ENCODE measurements at regions not wholly inside any gene's neighbourhood (a gene's known extent, or its start where the extent isn't known, plus 50 kb on each side); places are given as distances from the start of the nearest gene placed in this dataset.
"Not testable (repeated sequence)": the region's sequence is repeated elsewhere in the genome, so short reads cannot be mapped to it uniquely, and the experiment has no call there.

DNA sequence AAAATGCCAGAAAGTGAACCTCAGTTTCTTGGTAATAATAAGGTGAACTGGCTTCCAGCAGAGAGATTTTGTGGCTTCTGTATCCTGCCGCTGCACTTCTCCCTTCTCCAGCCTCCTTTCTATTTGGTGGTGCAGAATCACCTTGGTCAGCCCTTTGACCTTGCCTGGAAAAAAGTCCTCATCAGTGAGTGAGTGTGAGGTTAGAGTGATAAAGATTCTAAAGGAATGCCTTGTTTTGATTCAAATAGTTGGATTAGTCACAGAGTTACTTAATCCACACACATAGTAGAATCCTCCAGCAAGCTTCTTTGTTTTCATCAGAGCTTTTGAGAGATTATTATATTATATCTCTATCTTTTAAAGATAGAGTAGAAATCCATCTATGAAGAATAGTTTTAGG lies 140.9 kb downstream of the KCNRG start:
- DNase-seq (ENCODE audit: low read depth in 2 of 2): no peak

DNA sequence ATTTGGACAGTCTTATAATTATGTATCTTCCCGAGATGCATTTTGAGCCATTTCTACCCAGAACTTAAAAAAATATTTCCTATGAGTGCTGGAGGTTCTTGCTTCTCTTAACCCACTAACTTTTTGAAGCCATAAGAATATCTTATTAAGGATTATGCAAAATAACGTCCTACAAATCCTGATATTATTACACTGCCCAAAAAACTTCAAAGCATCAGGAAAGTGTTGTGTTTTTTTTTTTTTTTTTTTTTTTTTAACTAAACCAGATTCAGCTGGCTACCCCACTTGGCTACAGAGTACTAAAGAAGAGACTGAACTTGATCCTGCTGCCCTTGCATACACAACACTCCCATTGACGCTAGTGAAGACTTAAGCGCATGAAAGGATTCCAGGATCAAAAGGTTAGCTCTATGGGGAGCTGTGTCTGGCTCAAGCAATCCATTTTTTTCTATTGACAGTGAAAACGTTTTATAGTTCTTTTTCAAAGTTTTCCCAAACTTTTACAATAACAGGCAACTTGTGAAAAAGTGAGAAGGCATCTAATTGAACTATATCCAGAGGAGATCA lies 141.4 kb downstream of the KCNRG start:
- no peak for DNase-seq (ENCODE audit: low read depth in 2 of 2)

DNA sequence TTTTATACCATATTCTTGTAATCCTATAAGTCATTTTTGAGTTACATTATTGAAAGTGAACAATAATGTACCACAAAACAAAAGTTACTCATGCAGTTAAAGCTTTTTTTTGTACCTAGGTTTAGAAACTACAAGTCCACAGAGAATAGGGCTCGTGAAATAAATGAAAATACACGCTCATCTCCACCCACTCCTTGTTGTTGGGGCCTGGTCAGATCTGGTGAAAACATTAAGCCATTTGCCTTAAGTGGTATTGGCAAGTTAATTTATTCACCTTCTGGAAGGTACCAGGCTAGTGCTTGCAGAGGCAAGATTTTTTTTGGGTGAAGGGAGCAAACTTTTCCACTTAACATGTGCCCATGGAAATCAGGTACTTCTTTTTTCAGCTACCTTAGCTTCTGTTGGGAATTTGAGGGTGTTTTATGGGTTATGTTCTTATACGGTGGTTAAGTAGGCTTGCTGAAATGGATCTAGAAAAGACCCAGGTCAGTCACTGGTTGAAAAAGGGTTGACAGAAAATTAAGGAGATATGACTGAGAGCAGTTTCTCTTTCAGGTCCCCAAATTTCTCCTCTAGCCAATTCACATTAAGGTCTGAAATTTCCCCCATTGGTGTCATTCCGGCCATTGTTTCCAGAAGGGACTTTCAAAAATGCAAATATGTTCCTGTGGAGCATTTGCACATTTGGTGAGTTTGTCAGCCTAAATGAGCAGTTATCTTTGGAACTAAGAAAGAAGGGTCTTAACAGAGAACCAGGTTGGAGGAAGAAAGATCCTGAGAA lies 143.3 kb downstream of the KCNRG start:
- DNase-seq (ENCODE audit: low read depth in 2 of 2): no peak

- no peak for DNase-seq (ENCODE audit: low read depth in 2 of 2)
These were observed 144.4 kb downstream of the KCNRG start for GRCh38 chr13:50159607-50160006.

DNA sequence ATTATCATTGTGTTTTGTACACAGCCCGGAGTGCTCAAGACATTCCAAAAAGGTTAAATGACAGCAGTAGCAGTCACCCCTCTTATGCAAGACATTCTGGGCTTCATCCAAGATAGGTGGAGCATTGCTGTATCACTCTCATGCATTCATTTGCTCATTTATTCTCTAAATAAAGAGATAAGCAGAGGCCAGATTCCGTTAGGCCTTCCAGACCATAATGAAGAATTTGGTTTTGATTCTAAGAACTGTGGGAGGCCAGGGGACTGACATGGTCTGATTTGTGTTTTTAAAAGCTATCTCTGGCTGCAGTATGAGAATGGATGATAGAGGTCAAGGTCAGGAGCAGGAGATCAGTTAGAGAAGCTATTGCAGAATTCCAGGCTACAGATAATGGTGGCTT lies 145.8 kb downstream of the KCNRG start:
- no peak for DNase-seq (ENCODE audit: low read depth in 2 of 2)

DNA sequence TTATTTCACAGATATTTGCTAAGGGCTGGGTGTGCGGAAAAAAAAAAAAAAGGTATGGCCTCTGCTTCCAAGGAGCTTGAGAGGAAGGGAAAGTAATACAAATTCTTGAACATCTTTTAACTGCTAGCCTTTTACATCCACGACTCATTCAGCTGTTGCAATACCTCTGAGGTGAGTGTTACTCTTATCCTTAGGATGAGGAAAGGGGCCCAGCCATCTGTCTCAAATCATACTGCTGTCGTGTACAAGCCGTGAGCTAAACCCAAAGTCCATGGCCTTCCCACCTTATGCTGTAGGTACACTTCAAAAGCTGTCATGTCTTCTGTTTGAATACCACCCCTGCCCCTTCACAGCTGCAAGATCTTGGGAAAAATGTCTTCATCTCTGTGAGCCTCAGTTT lies 146.8 kb downstream of the KCNRG start:
- no peak for DNase-seq (ENCODE audit: low read depth in 2 of 2)

DNA sequence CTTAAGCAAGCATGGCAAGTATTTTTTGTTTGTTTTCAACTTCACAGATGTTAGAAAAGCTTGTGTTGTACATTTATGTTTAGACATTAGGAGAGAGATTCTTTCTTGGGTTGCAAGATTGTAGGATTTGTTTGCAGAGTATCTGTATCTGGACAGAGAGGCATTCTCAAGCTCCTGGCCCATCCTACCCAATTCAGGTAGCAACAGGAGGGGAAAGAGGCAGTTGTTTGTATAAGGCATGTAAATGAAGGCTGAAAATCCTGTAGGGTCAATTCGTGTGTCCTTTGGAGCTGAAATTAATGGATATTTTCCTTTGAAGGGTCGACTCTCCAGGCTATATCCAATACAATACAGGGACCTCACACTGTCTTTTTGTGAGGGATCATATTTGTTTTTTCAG lies 147.3 kb downstream of the KCNRG start:
- DNase-seq (ENCODE audit: low read depth in 2 of 2): no peak

DNA sequence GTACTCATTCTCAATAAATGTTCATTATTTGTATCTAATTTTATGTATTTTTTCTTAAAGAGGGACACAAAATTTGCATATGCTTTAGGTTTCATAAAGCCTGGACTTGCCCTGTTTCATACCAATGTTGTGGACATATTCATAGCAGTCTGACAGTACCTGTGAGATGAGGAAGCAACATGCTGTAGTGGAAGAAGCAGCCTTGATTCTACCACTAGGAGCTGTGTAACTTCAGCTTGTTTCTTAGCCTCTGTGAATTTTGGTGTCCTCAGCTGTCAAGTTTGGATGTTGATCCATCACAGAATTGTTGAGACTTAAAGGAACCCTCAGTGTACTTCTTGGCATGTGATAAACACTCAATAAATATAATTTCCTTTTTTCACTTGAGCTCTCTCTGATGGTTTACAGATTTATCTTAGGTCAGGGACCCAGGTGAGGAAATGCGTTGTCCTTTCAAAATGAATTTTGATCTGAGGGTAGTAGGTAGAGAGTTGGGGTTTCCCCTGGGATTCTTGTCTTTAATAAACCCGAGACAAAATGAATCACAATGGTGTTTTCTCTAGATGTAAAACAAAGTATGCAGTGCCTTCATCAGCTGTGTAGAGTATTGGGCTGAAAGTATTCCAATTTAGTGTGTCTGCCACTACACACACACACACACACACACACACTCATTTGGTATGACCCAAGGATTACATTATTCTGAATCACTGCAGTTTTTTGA lies 152.1 kb downstream of the KCNRG start:
- DNase-seq (ENCODE audit: low read depth in 2 of 2): no peak

- DNase-seq (ENCODE audit: low read depth in 2 of 2): no peak
These were observed 152.7 kb downstream of the KCNRG start for GRCh38 chr13:50167967-50168366.

DNA sequence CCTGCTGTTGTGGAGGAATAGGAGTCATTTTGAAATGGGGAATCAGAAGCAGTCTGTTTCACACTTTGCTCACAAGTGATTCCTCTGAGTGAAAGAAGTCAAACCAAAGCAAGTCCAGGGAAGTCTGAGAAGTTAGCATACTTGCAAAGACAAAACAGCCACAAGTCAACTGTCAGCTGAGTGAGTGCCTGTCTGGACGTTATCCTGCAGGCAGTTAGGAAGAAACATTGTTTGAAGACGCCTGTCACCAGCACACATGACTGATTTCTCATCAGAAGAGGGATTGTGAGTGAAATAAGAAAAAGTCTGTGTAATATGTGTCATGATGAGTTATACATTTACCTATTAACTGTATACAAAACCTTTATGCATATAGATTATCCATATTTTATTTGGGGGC lies 153.5 kb downstream of the KCNRG start:
- no peak for DNase-seq (ENCODE audit: low read depth in 2 of 2)

DNA sequence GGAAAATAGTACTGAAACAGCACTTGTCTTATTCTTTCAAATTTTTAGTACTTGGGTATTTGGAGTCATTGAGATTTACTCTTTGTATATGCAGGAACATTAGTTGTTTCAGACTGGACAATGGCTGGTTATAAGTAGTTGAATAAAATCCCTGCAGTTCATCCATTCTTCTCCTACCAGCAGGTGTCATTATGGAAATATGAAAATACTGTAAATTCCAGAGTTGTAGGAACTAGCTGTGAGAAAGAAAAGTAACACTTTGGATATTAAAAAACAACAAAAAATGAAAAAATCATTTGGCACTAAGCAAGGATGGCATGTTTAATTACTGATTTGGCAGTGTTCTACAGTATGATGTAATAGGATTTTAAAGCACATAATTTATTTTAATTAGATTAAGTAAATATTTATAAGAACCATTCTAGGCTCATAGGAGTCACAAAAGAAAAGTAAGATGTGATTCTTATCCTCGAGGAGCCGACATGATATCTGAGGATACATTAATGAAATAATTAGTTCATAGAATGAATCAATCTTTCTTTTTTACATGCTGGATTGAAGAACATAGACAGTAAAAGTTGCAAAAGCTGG lies 155.3 kb downstream of the KCNRG start:
- no peak for DNase-seq (ENCODE audit: low read depth in 2 of 2)

GRCh38 chr13:50171590-50172282 lies 156.5 kb downstream of the KCNRG start:
- DNase-seq (ENCODE audit: low read depth in 2 of 2): no peak

- not testable (repeated sequence) for DNase-seq (ENCODE audit: low read depth in 2 of 2)
These were observed 157.8 kb downstream of the KCNRG start for GRCh38 chr13:50173045-50173444.

GRCh38 chr13:50174630-50175029 lies 159.4 kb downstream of the KCNRG start:
- DNase-seq (ENCODE audit: low read depth in 2 of 2): no peak

DNA sequence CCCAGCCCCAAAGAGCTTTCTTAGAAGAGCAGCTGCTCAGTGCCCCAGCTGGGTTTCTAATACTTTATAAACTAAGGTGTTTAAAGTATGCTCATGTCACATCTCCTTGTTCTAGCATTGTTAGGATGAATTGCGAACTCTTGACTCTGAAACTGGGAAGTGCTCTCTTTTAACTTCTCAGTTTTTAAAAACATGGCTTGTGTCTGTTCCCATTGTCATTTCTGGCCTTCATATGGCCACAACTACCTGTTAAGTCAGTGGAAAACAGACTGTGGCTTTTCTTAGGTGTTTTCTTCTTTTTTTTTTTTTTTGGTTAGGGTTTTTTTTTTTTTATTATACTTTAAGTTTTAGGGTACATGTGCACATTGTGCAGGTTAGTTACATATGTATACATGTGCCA lies 164.7 kb downstream of the KCNRG start:
- no peak for DNase-seq (ENCODE audit: low read depth in 2 of 2)

- not testable (repeated sequence) for DNase-seq (ENCODE audit: low read depth in 2 of 2)
These were observed 170.8 kb downstream of the KCNRG start for GRCh38 chr13:50185769-50186763.

DNA sequence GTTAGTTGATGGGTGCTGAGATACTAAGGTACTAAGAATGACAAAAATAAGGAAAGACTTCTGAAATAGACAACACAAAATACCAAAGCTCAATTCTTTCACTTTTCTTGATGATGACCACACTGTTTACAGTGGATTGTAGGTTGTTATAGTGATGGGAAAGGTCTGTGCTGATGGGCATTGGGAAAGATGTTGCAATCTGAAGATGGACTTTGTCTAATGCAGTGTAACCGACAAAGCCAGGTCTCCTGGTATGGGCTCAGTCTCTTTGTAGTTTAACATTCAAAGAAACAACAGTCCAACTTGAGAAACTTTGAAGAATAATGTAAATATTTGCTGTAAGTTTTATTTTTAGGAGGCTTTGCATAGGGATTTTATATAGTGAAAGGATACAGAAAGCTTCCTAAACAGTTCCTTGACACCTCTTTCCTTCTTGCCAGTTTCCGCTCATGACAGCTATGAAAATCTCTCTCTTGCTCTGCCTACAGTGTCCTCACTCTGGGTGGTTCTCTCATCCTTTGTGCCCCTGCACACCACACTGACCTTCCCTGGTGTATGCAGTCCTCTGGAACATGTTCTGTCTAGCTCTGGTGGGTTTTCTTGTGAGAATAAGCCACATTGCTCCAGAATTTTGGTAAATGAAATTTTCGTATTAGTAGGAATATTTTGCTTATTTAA lies 172.2 kb downstream of the KCNRG start:
- DNase-seq (ENCODE audit: low read depth in 2 of 2): no peak

- DNase-seq (ENCODE audit: low read depth in 2 of 2): no peak
These were observed 173.5 kb downstream of the KCNRG start for GRCh38 chr13:50188696-50189095.

- DNase-seq (ENCODE audit: low read depth in 2 of 2): no peak
These were observed 174.2 kb downstream of the KCNRG start for GRCh38 chr13:50189450-50189849.

- DNase-seq (ENCODE audit: low read depth in 2 of 2): no peak
These were observed 175.8 kb downstream of the KCNRG start for GRCh38 chr13:50191004-50191403.
